HG03442 (cell line): ENCODE measurements at regions not wholly inside any gene's neighbourhood (a gene's known extent, or its start where the extent isn't known, plus 50 kb on each side); places are given as distances from the start of the nearest gene placed in this dataset.
"Not testable (repeated sequence)": the region's sequence is repeated elsewhere in the genome, so short reads cannot be mapped to it uniquely, and the experiment has no call there.

ENCODE experiments used
- ATAC-seq: cut with Tn5 transposase; IDR thresholded peaks from one replicate; pipeline ENCODE4 v1.9.1; 2021; ENCODE audit warnings: mild to moderate bottlenecking, moderate library complexity; ENCODE audit not compliant: unreplicated experiment

DNA sequence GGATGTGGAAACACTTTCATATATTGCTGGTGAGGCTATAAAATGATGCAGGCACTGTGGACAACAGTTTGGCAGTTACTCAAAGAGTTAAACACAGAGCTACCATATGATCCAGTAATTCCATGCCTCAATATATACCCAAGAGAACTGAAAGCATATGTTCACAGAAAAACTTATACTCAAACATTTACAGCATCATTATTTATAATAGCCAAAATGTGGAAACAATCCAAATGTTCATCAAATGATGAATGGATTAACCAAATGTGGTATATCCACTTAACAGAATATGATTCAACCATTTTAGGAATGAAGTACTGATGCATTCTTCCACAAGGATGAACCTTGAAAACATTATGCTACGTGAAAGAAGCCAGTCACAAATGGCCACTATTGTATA lies 603.8 kb downstream of the IQCM start:
- ATAC-seq = no peak

DNA sequence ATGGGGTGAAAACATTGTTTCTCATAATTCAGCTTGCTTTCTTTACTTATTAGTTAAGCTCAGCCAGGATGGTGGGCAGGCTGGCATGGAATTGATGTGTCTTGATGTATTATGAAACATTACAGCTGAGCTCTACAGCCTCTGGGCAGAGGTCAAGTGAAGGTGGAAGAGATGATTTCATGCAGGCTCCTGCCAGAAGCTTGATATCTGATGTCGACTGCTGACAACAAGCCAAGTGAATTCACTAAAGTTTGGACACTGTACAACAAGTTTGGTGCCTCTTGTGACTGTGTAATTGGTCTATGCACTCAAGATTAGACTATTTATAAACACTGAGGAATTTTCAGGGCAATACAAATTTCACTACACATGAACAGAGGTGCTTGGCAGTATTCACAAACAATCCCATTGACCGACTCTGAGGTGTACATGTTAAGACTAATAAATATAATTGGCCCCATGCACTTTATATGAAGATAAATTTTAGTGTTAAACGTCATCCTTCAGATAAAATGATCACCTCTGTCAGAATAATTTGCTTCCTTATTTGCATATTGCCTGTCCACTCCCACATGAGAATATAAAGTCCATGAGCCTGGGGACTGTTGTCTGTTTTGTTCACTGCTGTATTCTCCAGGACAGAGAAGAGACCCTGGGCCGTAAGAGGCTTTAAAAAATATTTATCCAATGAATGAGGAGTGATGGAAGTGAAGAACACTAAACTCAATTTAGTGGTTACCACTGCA lies 612.2 kb downstream of the IQCM start:
- ATAC-seq = no peak

DNA sequence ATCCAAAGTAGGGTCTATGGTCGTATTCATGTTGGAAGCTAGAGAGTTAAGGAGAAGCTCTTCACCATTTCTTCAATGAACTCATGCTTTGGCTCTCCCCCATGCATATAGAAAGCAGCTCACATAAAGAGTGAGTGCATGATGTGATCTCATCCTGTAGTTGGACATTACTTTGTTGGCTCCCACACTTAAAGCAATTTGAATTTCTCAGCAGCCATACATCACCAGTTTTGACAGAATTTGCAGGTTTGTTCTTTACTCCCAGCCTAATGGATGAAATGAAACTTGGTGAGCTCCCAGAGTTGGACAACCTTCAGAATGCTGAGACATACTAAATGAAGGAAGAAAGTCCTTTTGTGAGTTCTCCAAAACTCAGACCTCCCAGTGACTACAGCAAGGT lies 613.5 kb downstream of the IQCM start:
- ATAC-seq = no peak

DNA sequence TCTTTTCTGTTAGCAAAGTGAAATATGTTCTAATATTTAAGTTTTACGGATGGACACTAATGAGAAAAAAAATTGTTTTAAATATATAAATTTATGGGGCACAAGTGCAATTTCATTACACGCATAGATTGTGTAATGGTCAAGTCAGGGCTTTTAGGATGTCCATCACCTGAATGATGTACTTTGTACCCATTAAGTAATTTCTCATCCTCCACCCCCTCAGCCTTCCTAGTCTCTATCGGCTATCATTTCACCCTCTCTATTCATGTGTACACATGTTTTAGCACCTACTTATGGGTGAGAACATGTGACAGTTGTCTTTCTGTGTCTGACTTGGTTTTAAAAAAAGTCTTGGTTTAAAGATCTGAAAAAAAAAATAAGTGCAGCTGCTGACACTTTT lies 616.0 kb downstream of the IQCM start:
- ATAC-seq = no peak

DNA sequence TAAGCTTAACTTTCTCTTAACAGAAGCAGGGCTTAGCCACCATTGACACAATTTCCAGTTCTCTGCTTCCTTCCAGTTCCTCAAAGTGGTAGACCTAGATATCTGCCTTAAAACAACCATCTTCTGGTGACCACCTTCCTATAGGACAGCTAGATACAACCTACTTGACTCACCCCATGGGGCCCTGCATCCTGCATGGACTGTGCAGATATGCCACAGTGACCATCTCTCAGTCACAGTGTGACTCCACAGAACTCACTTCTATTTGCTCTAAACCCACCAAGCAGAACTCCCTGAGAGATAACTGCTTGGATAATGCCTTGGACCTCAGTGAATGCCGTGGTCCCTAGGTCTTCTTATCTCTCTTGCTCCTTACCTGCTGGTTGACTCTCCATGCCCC lies 621.6 kb downstream of the IQCM start:
- no peak for ATAC-seq

DNA sequence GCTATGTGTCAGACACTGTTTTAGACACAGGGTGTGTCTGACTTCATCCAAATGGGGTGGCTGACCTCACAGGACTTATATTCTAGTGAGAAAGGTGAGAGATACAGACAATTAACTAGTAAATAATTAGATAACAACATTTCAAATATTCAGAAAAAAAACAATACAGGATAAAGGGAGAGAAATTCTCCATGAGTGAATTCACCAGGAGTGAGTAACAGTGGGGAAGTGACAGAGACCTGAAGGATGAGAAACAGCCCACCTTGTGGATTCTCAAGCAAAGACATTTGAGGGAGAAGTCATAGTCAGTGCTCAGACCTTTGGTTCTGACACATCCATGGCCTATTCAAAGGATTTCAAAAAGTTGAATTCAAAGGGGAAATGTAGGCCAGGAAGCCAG lies 627.9 kb downstream of the IQCM start:
- no peak for ATAC-seq

DNA sequence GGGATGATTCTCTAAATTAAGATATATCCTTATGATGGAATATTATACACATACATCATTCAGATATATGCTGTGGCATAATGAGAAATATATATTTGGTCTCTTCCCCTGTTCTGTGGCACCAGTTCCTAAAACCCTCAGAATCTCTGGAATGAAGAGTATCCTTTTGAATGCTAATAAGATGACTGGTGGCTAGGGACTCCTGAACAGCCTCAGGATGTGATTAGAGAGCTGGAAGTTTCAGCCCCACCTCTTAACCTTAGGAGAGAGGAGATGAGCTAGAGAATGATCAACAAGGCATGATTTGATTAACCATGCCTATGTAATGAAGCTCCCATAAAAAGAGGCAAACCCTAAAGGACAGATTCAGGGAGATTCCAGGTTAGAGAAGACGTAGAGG lies 632.0 kb downstream of the IQCM start:
- no peak for ATAC-seq

DNA sequence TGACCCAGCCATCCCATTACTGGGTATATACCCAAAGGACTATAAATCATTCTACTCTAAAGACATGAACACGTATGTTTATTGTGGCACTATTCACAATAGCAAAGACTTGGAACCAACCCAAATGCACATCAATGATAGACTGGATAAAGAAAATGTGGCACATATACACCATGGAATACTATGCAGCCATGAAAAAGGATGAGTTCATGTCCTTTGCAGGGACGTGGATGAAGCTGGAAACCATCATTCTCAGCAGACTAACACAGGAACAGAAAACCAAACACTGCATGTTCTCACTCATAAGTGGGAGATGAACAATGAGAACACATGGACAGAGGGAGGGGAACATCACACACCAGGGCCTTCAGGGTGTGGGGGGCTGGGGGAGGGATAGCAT lies 634.2 kb downstream of the IQCM start:
- not testable (repeated sequence) for ATAC-seq

DNA sequence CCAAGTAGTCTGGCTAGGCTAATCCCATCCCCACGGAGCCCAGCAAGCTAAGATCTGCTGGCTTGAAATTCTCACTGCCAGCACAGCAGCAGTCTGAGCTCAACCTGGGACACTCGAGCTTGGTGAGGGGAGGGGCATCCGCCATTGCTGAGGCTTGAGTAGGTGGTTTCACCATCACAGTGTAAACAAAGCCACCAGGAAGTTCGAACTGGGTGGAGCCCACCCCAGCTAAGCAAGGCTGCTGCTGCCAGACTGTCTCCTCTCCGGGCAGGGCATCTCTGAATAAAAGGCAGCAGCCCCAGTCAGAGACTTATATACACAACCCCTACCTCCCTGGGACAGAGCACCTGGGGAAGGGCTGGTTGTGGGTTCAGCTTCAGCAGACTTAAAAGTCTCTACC lies 639.6 kb downstream of the IQCM start:
- ATAC-seq = no peak

DNA sequence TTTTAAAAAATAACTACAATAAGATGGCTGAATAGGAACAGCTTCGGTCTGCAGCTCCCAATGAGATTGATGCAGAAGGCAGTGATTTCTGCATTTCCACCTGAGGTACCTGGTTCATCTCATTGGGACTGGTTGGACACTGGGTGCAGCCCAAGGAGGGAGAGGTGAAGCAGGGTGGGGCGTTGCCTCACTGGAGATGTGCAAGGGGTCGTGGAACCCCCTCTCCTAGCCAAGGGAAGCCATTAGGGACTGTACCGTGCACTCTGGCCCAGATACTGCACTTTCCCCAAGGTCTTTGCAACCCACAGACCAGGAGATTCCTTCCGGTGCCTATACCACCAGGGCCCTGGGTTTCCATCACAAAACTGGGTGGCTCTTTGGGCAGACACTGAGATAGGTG lies 640.1 kb downstream of the IQCM start:
- ATAC-seq = no peak

DNA sequence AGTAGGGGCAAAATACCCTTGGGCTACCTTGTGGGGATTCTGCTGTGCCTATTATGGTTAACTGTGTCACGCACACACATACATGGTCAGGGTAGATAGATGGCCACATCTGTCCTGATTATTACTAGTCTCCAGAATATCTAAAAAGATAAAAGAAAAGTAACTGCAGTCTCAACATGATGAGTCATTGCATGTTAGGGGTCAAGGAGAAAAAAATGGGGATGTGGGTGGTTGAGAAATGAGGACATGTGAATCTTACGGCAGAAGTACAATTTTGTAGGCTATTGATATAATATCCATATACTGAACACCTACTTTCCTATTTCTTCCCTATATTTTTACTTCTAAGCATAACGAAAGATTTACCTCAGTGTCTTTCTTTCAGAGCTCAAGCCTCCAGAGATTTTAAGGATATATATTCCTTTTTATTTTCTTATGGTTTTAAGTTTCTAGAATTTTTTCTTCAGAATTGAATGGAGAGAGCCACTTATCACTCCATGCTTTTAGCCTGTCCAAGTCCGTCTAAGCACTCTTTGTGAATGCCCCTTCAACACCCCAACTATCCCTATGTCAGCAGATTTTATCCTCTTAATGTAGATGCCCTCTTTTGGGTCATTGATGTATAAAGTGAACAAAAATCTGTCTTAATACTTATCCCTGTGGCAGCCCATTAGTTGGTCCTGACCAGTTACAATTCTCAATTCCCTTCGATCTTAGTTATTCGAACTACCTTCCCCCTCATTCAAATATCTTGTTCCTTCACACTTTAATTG lies 642.2 kb downstream of the IQCM start:
- no peak for ATAC-seq

DNA sequence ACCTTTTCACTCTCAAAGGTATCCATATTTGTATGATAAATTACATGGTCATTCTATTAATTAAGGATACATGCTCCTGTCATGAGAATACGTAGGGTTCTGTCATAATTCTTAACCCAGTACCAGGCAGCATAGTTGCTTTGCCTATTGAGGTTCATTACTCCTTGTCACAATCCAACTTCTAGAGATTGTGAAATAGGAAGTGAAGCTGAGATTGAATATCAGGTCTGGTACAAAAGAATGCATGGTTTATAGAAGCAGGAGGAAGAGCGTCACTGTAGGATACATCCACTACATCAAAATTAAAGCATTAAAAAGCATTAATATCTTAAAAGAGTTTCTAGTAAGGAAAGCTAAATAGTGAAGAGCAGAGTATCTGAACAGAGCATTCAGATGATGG lies 647.0 kb downstream of the IQCM start:
- no peak for ATAC-seq

DNA sequence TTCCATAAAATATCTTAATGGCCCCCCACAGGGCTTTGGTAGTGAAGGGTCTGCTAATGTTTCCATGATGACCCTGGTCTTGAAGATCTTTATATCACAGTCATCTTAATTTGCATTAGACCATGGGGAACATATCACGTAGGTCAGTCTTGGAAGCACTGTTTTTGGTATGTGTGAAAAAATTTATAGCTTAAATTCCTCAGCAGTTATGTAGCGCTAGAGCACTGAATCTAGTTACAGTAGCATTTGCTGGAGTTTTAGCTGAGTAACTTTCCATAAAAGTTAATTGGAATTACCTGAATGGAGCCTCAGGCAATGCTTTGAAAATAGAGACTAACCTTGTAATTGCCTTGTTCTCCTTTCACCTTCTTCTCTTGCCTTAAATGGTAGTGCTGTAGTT lies 648.8 kb downstream of the IQCM start:
- no peak for ATAC-seq

DNA sequence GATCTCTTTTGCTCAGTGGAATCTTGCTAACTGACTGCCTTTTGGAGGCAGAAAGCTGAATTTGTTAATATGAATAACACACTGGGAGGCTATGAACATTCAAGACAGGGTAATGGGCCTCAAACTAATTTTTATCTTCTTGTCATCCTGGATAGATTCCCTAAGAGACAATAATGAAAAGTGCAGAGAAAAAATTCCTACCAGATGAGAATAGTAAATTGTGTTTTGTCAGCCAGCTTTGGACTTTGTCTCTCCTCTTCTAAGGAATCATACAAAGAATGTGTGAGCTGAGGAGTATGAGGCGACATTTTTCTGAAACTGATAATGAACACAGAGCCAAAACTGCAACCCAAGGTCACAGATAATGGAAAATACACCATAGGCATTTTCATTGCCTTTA lies 649.3 kb downstream of the IQCM start:
- no peak for ATAC-seq

DNA sequence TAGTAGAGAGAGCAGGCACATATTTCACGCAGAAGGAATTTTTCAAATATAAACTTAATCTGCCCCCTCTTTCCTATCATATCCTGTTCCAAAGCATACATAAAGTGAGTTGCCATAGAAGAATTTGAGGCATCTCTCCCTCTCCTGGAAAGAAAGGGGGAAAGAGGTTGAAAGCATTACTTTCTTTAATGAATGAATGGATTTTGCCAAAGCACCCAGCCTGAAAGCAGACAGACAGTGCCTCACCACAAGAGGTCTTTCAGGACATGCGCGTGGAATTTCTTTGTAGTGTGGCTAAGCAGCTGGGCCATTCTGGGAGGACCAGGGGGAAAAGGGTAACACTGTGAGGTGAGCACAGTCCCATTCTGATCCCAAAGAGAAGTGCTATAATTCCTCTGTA lies 651.4 kb downstream of the IQCM start:
- ATAC-seq = no peak

DNA sequence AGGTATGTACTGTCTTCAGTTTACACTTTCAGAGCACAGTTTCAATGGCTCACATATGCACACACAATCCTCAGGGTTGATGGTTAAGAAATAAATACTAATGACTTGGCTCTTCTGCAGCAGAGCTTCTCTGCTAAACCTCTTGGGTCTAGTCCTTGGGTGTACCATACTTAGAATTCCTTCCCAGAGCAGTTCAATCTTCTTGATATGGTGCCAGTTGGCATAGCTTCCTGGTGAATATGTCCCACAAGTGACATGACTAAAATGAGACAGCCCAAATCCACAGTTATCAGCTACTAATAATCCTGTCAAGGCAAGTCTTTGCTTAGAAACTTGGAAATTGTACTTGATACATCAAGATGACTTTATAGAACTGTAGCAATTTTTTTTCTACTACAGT lies 654.4 kb downstream of the IQCM start:
- ATAC-seq = no peak

DNA sequence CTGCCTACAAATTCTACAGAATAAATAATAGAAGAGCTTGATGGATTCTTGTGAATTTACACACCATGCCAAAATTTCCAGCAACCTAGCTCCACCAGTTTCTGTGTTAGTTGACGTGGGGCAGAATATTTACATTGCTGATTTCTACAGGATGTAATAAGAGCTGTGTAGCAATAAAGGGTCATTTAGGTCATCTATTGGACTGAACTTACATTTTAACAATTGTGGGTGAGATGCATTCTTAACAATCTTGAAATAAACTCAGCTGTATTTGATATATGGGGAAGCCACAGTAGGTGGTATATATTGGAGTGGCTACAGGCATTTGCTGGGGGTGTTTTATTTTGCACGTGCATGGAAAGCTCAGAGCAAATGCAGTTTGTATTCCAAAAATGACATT lies 655.3 kb downstream of the IQCM start:
- no peak for ATAC-seq

DNA sequence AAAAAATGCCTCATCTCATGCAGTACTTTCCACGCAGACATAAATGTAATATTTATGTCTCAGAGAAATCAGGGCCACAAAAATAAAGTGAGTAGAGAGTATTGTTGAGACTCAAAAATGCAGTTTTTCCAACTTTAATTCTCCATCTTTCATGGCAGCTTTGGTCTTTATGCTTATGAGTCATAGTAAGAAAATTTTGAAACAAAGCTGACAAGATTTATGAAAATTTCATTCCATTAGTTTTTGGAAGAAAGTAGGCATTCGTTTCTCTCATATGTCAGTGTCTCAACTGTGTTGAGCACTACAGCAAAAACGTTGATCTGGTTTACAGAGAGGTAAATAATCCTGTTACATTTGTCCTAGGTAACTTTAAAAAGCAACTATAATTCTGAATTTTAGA lies 656.8 kb downstream of the IQCM start:
- ATAC-seq = no peak

DNA sequence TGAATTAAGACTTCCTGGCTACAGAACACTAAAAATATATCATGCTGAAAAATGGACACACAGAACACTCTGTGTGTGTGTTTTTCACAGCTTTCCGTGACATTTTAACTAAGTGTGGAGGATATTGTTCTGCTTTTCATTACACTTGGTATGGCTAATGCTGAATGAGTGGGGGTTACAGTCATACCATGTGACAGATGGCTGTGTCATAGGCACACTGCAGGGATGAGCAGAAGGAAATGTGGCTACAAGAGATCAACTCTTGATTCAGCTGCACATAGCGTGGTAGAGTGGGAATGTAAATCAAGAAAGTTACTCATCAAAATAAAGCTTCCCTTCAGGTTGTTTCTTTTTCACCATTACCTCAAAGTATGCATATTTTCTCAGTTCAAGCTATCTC lies 669.8 kb downstream of the IQCM start:
- ATAC-seq = no peak

DNA sequence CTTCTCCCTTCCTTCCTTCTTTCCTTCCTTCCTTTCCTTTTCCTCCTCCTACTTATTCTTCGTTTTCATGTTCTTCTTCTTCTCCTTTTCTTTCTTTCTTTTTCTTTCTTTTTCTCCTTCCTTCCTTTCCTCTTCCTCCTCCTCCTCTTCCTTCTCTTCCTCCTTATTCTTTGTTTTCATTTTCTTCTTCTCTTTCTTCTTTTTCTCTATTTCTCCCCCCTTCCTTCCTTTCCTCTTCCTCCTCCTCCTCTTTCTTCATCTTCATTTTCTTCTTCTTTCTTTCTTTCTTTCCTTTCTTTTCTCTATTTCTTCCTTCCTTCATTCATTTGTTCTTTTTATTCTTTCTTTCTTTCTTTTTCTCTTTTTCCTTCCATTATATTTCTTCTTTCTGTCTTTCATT lies 671.6 kb downstream of the IQCM start:
- no peak for ATAC-seq

DNA sequence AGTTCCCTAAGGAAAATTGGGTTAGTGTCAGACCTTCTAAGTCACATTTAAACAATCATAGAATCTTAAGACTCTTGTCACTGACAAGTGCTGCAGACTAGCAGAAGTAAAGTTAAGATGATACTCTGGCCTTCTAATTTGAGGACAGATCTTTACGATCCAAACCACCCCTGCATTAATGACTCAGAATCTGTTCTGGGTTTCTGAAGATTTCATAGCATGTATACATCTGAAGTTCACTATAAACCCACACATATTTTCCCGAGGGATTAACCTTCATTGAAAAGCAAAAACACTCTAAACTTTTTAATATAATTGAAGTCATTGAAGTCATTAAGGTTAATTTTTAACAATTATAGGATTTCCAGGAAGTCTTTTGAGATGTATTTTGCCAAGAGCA lies 674.3 kb downstream of the IQCM start:
- no peak for ATAC-seq

DNA sequence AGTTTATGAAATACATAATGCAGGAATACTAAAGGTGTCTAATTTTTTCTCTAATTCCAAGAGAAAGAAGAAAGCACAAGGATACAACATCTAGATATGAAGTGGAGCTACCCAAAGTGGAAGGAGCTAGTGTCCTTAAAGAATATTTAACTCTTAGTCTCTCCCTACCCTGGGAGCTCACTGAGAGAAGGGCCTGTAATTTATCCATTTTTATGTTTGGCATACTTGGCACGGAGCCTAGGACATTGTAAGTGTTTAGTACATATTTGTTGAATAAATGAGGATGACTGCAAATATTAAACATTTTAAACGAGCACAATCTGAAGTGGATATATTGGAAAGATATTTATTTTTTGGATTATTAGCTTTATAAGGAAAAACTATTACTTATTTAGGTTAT lies 674.8 kb downstream of the IQCM start:
- ATAC-seq = no peak
